Endothelial cell of umbilical vein (primary cell): ENCODE measurements at regions not wholly inside any gene's neighbourhood (a gene's known extent, or its start where the extent isn't known, plus 50 kb on each side); places are given as distances from the start of the nearest gene placed in this dataset.

Source experiments
- BruUV-seq: library from RNA; stranded (reverse); fragments of 400-500 nt; replicated peaks from 2 replicates; lab custom pipeline; 2021; lab: Mats Ljungman, UMichigan
- CTCF ChIA-PET: fragments of 300-600, 350-600 bp; sonication (Branson Sonifier 250); formaldehyde crosslinking; loops from one replicate; lab custom pipeline; 2021; ENCODE audit warnings: antibody characterized with exemption, inconsistent platforms; lab: Charles Lee
- POLR2A ChIA-PET: fragments of 300-600, 350-600 bp; sonication (Branson Sonifier 250); formaldehyde crosslinking; loops from one replicate; lab custom pipeline; 2021; ENCODE audit warnings: antibody characterized with exemption, inconsistent platforms; lab: Charles Lee
- DNase-seq: peaks from one replicate; pipeline ENCODE4 v3.0.0-alpha.2; 2011; ENCODE audit warnings: low read depth, low spot score
- FAIRE-seq: peaks from 2 replicates; lab custom pipeline; 2011; peaks lifted over from hg19 to GRCh38; lab: Jason Lieb, UNC
- H2AFZ ChIP-seq: 2 replicates; pipeline ENCODE4 v1.6.0; 2012; ENCODE audit warnings: low read depth, low read length, control low read depth, inconsistent platforms
- H3K27ac ChIP-seq: 2 replicates; pipeline ENCODE4 v1.5.1; 2011; ENCODE audit warnings: low read depth, mild to moderate bottlenecking, control low read depth, low read length, moderate library complexity; ENCODE audit not compliant: insufficient read depth
- H3K27me3 ChIP-seq, 2 experiments: 2 replicates each; pipeline versions ENCODE4 v1.6.0 to v1.6.1; 2011; ENCODE audit warnings: low read length in 2 of 2, mixed read lengths in 1 of 2; ENCODE audit not compliant: control insufficient read depth in 2 of 2, insufficient read depth in 2 of 2
- H3K36me3 ChIP-seq, 2 experiments: 2 replicates in 1 of 2; 3 replicates in 1 of 2; pipeline ENCODE4 v1.5.1; 2011; ENCODE audit warnings: low read length in 2 of 2, mild to moderate bottlenecking in 1 of 2, moderate library complexity in 1 of 2; ENCODE audit not compliant: control insufficient read depth in 2 of 2, insufficient read depth in 2 of 2; ENCODE audit errors: extremely low read depth in 1 of 2
- H3K4me1 ChIP-seq: 3 replicates; pipeline ENCODE4 v1.5.1; 2011; ENCODE audit warnings: mild to moderate bottlenecking, low read length; ENCODE audit not compliant: control insufficient read depth, insufficient read depth; ENCODE audit errors: extremely low read depth
- H3K4me2 ChIP-seq: 2 replicates; pipeline ENCODE4 v1.6.1; 2011; ENCODE audit warnings: low read length, control low read depth, mixed read lengths; ENCODE audit not compliant: insufficient read depth
- H3K4me3 ChIP-seq, 3 experiments: fragments of 200-600 bp in 1 of 3; sonication (generic), shearing (Covaris generic) in 1 of 3; replicated peaks in 1 of 3; 2 replicates each; pipeline ENCODE4 v1.5.1; 2011 to 2016; ENCODE audit warnings: control low read depth in 3 of 3, low read length in 3 of 3, mild to moderate bottlenecking in 2 of 3, inconsistent platforms in 1 of 3, low read depth in 1 of 3, moderate library complexity in 1 of 3; ENCODE audit not compliant: insufficient read depth in 1 of 3
- H3K79me2 ChIP-seq: 2 replicates; pipeline ENCODE4 v1.6.0; 2012; ENCODE audit warnings: low read length, inconsistent platforms; ENCODE audit not compliant: control insufficient read depth, insufficient read depth
- H3K9ac ChIP-seq: replicated peaks from 2 replicates; pipeline ENCODE3; 2011; ENCODE audit warnings: low read length, control low read depth; ENCODE audit not compliant: insufficient read depth; ENCODE audit errors: extremely low read depth
- H3K9me1 ChIP-seq: replicated peaks from 3 replicates; pipeline ENCODE4 v1.6.0; 2011; ENCODE audit warnings: mild to moderate bottlenecking, low read length; ENCODE audit not compliant: control insufficient read depth, insufficient read depth; ENCODE audit errors: extremely low read depth
- H3K9me3 ChIP-seq: replicated peaks from 2 replicates; pipeline ENCODE4 v1.5.1; 2012; ENCODE audit warnings: low read length, inconsistent platforms; ENCODE audit not compliant: control insufficient read depth, insufficient read depth
- H4K20me1 ChIP-seq: replicated peaks from 2 replicates; pipeline ENCODE3; 2011; ENCODE audit warnings: mild to moderate bottlenecking, low read length; ENCODE audit not compliant: control insufficient read depth, insufficient read depth; ENCODE audit errors: extremely low read depth
- EZH2 ChIP-seq: IDR thresholded peaks from 2 replicates; pipeline ENCODE4 v1.6.1; 2012; ENCODE audit warnings: borderline replicate concordance, low read depth, mild to moderate bottlenecking, moderate library complexity, low read length, inconsistent platforms; ENCODE audit not compliant: severe bottlenecking
- FOS ChIP-seq: IDR thresholded peaks from 2 replicates; pipeline ENCODE4 v1.6.1; 2011; ENCODE audit warnings: mild to moderate bottlenecking, low read length, moderate library complexity, borderline replicate concordance; ENCODE audit not compliant: insufficient read depth
- GATA2 ChIP-seq: IDR thresholded peaks from 2 replicates; pipeline ENCODE4 v1.7.0; 2011; ENCODE audit warnings: low read depth, mild to moderate bottlenecking, moderate library complexity, mixed read lengths, low read length; ENCODE audit not compliant: insufficient read length, insufficient read depth
- JUN ChIP-seq: IDR thresholded peaks from 2 replicates; pipeline ENCODE4 v1.6.1; 2011; ENCODE audit warnings: borderline replicate concordance, low read depth; ENCODE audit not compliant: insufficient read length, insufficient read depth
- MYC ChIP-seq: IDR thresholded peaks from one replicate; pipeline ENCODE4 v1.6.1; 2011; ENCODE audit warnings: mild to moderate bottlenecking, low read depth, low read length
- POLR2A ChIP-seq: IDR thresholded peaks from 2 replicates; pipeline ENCODE4 v1.6.1; 2012; ENCODE audit warnings: low read depth, mild to moderate bottlenecking, control low read depth, low read length
- POLR2AphosphoS5 ChIP-seq: IDR thresholded peaks from 2 replicates; pipeline ENCODE4 v1.6.1; 2012; ENCODE audit warnings: low read depth, mild to moderate bottlenecking, control low read depth, low read length, moderate library complexity; ENCODE audit not compliant: insufficient read depth
- dilution Hi-C: fragments of 300-500 bp; cut with MboI; formaldehyde crosslinking; loops from one replicate; pipeline ENCODE4 v1.15.0; 2019; ENCODE audit warnings: low sequenced_read_pairs; ENCODE audit not compliant: extremely low pct_ligation_motif_present
- intact Hi-C: fragments of 100-400 bp; cut with micrococcal nuclease; formaldehyde crosslinking; loops from one replicate; pipeline ENCODE4 v1.10.0; 2022
- TF ChIP-seq, protein P1 (sequence below): IDR thresholded peaks from 2 replicates; pipeline ENCODE4 v1.6.1; 2011; ENCODE audit not compliant: insufficient read depth, insufficient read length
- TF ChIP-seq, protein P2 (sequence below), 2 donors: IDR thresholded peaks; 1 replicate in 1 of 2; 2 replicates in 1 of 2; pipeline ENCODE4 v1.5.1; 2011; ENCODE audit warnings: low read length in 2 of 2, mild to moderate bottlenecking in 2 of 2, moderate library complexity in 2 of 2, control low read depth in 1 of 2, inconsistent platforms in 1 of 2, low read depth in 1 of 2; ENCODE audit not compliant: insufficient read depth in 1 of 2; ENCODE audit errors: extremely low read depth in 1 of 2

DNA sequence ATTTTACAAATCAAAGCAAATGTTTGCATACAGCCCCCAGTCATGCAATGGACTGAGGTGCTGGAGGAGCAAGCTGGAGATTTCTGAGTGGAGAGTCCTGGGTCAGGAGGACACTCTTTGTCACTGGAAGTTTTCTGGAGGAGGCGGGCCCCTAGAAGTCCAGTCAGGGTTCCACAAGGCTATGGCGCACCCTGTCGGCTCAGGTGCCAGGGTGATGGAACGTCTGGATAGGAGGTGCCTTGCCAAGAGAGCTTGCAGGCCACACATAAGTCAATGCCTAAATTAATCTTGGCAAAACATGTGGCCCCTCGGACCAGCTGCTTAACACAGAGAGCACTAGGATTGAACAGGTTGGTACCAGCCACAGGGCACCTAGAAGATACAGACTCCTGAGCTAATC lies 174.7 kb upstream of the CADM1 start:
- Histone ChIP-seq H3K4me3 (no peak overlapping the region), H3K27me3 (no peaks in the 10 kb centered on the region), H3K9me1 (no peaks in the 10 kb centered on the region), H4K20me1 (no peaks in the 10 kb centered on the region), H3K27ac (no peak overlapping the region), H3K4me2 (no peak overlapping the region), H3K9me3 (no peaks in the 10 kb centered on the region), H2AFZ (no peak overlapping the region), H3K4me1 (no peaks in the 10 kb centered on the region), H3K79me2 (no peaks in the 10 kb centered on the region), H3K9ac (no peak overlapping the region), H3K36me3 (no peaks in the 10 kb centered on the region)
- dilution Hi-C loops = no loop called here
- POLR2A ChIA-PET = no interaction called here
- FAIRE-seq = no peak
- TF ChIP-seq, protein P1, sequence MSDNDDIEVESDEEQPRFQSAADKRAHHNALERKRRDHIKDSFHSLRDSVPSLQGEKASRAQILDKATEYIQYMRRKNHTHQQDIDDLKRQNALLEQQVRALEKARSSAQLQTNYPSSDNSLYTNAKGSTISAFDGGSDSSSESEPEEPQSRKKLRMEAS = no peak
- TF ChIP-seq JUN = no peak
- TF ChIP-seq, protein P2, sequence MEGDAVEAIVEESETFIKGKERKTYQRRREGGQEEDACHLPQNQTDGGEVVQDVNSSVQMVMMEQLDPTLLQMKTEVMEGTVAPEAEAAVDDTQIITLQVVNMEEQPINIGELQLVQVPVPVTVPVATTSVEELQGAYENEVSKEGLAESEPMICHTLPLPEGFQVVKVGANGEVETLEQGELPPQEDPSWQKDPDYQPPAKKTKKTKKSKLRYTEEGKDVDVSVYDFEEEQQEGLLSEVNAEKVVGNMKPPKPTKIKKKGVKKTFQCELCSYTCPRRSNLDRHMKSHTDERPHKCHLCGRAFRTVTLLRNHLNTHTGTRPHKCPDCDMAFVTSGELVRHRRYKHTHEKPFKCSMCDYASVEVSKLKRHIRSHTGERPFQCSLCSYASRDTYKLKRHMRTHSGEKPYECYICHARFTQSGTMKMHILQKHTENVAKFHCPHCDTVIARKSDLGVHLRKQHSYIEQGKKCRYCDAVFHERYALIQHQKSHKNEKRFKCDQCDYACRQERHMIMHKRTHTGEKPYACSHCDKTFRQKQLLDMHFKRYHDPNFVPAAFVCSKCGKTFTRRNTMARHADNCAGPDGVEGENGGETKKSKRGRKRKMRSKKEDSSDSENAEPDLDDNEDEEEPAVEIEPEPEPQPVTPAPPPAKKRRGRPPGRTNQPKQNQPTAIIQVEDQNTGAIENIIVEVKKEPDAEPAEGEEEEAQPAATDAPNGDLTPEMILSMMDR (IDR thresholded peaks at IDR 0.05; ENCODE audit: extremely low read depth in 1 of 2, insufficient read depth in 1 of 2, low read depth in 1 of 2, low read length in 2 of 2) = no peak
- no peak for TF ChIP-seq EZH2
- TF ChIP-seq GATA2 = no peak
- TF ChIP-seq POLR2A = no peak
- no TSS peak for BruUV-seq
- CTCF ChIA-PET = no interaction called here
- DNase-seq = no peak
- intact Hi-C loops = loop anchor here (10.0 kb wide), 1 partner anchor 904 kb away; no protein-coding TSS in a partner anchor

DNA sequence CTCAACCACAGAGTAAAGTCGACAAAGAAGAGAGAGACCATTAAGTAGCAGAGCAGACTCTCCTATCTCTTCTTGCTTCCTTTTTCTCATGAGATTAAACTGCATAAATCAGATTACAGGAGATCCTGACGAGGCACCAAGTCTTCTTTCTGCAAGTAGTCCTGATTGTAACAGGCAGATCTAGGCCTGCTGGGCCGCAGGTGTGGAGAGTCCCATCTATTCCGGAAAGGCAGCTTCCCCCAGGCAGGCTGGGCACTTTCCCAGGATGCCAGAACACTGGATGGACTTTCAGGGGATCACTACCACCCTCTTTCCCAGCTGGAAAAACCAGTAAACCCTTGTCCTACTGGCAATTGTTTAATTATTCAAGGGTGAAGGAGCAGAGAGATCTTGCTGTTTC lies 173.0 kb upstream of the CADM1 start:
- no peak overlapping the region for H3K9ac ChIP-seq
- BruUV-seq = no TSS peak

More for the DNA sequence above, 173.0 kb upstream of the CADM1 start:
- no peaks in the 10 kb centered on the region for H3K9me1 ChIP-seq
- H2AFZ ChIP-seq = no peak overlapping the region
- TF ChIP-seq, protein P2 (IDR thresholded peaks at IDR 0.05; ENCODE audit: extremely low read depth in 1 of 2, insufficient read depth in 1 of 2, low read depth in 1 of 2, low read length in 2 of 2) = no peak
- no peak for TF ChIP-seq MYC
- TF ChIP-seq POLR2A = no peak
- TF ChIP-seq EZH2 = no peak
- TF ChIP-seq JUN = no peak
- no peak for TF ChIP-seq POLR2AphosphoS5
- TF ChIP-seq GATA2 = no peak
- no peak for TF ChIP-seq FOS
- TF ChIP-seq, protein P1 = no peak
- dilution Hi-C loops = no loop called here
- H3K4me2 ChIP-seq = no peak overlapping the region
- no peaks in the 10 kb centered on the region for H3K27me3 ChIP-seq
- FAIRE-seq (no peak), DNase-seq (no peak)
- H3K4me3 ChIP-seq = no peak overlapping the region
- ChIA-PET CTCF (no interaction called here), POLR2A (no interaction called here)
- no peaks in the 10 kb centered on the region for H4K20me1 ChIP-seq
- no peaks in the 10 kb centered on the region for H3K36me3 ChIP-seq
- no peaks in the 10 kb centered on the region for H3K4me1 ChIP-seq
- no peaks in the 10 kb centered on the region for H3K9me3 ChIP-seq
- no peaks in the 10 kb centered on the region for H3K79me2 ChIP-seq
- H3K27ac ChIP-seq = no peak overlapping the region
- intact Hi-C loops = loop anchor here (10.0 kb wide), 1 partner anchor 902 kb away; no protein-coding TSS in a partner anchor
